RWPE1 (cell line): ENCODE measurements at regions not wholly inside any gene's neighbourhood (a gene's known extent, or its start where the extent isn't known, plus 50 kb on each side); places are given as distances from the start of the nearest gene placed in this dataset.

Source experiments
- CTCF ChIA-PET: fragments of 350-600 bp; sonication (Branson Sonifier 250); formaldehyde crosslinking; extraction: SDS; loops from one replicate; lab custom pipeline; 2021; lab: Yijun Ruan, JAX
- POLR2A ChIA-PET: fragments of 400-600 bp; formaldehyde crosslinking; extraction: SDS; loops from one replicate; lab custom pipeline; 2020; ENCODE audit warnings: antibody characterized with exemption; ENCODE audit not compliant: low non-redundant PET; lab: Yijun Ruan, JAX
- DNase-seq: peaks from one replicate; pipeline ENCODE4 v3.0.0; 2012; ENCODE audit warnings: low spot score
- H3K27ac ChIP-seq: fragments of 450-650 bp; 2 replicates; pipeline ENCODE4 v1.5.1; 2017
- CTCF ChIP-seq: fragments of 450-650 bp; conservative IDR thresholded peaks from 2 replicates; pipeline ENCODE4 v1.5.1; 2017; ENCODE audit warnings: low read depth, mild to moderate bottlenecking

DNA sequence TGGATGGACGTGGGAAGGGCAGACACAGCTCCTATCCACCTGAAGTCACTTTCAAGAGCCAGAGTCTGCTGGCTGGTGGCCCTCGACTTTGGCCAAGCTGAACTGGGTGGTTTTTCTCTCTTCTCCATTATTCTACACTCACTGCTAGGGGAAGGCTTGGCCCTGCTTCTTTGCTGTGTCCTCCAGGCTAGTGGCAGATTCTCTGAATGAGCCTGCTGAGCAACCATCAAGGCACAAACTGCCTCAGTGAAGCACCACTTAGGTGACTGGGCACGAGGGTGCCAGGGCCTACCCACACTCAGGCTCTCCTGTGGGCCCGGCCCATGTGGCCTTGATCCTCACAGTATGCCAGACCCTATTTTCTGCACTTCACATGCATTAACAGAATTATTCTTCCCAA lies 92.0 kb downstream of the PJA1 start:
- CTCF ChIA-PET: no interaction called here
- TF ChIP-seq CTCF: no peak
- POLR2A ChIA-PET: no interaction called here
- DNase-seq: no peak
- no peak overlapping the region for H3K27ac ChIP-seq

DNA sequence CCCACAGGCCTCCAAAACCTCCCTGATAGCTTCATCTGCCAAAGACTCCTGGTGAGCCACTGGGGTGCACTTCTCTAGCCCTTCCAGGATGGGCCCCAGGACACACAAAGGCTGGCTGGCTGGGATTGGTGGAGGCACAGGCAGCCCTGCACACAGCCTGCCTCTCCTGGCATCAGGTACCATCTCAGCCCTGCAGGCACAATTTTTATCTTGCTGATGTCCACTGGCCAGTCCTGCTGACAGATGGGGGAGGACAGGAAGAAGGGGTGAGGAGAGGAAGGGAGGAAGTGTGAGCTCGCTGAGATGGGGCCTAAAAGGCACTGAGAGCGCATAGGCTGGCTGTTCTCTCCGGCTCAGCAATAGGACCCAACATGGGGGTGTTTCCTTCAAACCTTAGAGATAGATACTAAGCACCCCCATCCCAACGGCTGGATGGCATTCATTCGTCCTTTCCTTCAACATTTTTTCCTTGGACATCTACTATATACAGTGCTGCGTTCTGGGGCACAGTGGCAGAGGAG lies 92.7 kb downstream of the PJA1 start:
- ChIA-PET CTCF (no interaction called here), POLR2A (no interaction called here)
- H3K27ac ChIP-seq: no peak overlapping the region
- DNase-seq: no peak
- TF ChIP-seq CTCF: no peak

- H3K27ac ChIP-seq: no peak overlapping the region
- no peak for TF ChIP-seq CTCF
- ChIA-PET POLR2A (no interaction called here), CTCF (no interaction called here)
- no peak for DNase-seq
These were observed 94.2 kb downstream of the PJA1 start for GRCh38 chrX:69070949-69071650.

DNA sequence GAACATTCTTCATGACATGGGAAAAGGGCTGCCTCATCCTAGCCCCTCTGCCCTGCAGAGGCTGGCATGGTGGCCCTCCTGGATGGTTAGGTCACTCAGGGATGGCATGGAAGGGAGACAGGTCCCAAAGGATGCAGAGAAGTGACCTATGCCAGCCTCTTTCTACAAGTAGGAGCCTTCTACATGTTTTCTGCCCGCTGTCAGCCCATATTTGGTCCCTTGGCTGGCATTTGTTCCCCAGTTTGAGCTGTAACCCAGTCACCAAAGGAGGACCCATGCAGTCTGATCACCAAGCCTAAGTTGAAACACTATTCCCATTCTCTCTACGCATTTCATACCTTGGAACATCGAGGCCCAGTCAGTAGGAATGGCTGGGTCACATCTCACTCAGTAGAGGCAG lies 95.4 kb downstream of the PJA1 start:
- H3K27ac ChIP-seq: no peak overlapping the region
- CTCF ChIA-PET: interaction anchor here (0.7 kb wide), 1 partner anchor 343 kb away, joined by 4 read pairs; no protein-coding TSS in a partner anchor
- TF ChIP-seq CTCF: no peak
- no peak for DNase-seq
- POLR2A ChIA-PET: no interaction called here

GRCh38 chrX:69069086-69069445 lies 96.2 kb downstream of the PJA1 start:
- no peak overlapping the region for H3K27ac ChIP-seq
- CTCF ChIA-PET: interaction anchor here (0.7 kb wide), 1 partner anchor 344 kb away, joined by 4 read pairs; no protein-coding TSS in a partner anchor
- TF ChIP-seq CTCF: no peak

GRCh38 chrX:69068301-69069085 lies 96.8 kb downstream of the PJA1 start:
- no peak for DNase-seq

More at GRCh38 chrX:69069086-69069445, 96.2 kb downstream of the PJA1 start:
- DNase-seq: no peak
- POLR2A ChIA-PET: interaction anchor here (0.6 kb wide), 1 partner anchor 56 kb away, joined by 4 read pairs; no protein-coding TSS in a partner anchor

More at GRCh38 chrX:69068301-69069085, 96.8 kb downstream of the PJA1 start:
- POLR2A ChIA-PET: interaction anchor here (0.6 kb wide), 1 partner anchor 57 kb away, joined by 4 read pairs; no protein-coding TSS in a partner anchor
- H3K27ac ChIP-seq: no peak overlapping the region
- no peak for TF ChIP-seq CTCF
- CTCF ChIA-PET: no interaction called here
